ENCODE measurements at regions not wholly inside any gene's neighbourhood (a gene's known extent, or its start where the extent isn't known, plus 50 kb on each side); places are given as distances from the start of the nearest gene placed in this dataset.

DNA sequence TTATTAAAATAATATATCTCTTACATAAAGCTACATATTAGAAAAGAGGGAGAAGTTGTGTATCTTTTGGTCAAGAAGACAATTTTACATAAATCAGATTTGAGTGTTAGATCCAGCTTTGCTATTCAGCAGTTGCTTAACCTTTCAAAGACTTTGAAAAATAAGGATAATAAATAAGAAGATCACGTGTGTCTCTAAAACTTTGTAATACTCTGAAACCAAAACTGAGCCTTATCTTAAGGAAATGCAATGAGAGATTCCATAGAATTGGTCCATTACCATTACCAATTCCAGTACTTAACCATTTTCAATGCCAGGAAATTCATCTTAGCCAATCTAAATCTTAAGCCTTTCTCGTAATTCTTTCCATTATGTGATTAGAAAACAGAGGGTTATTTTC lies 89.2 kb upstream of the COL5A2 start:
- no peak for DNase-seq

DNA sequence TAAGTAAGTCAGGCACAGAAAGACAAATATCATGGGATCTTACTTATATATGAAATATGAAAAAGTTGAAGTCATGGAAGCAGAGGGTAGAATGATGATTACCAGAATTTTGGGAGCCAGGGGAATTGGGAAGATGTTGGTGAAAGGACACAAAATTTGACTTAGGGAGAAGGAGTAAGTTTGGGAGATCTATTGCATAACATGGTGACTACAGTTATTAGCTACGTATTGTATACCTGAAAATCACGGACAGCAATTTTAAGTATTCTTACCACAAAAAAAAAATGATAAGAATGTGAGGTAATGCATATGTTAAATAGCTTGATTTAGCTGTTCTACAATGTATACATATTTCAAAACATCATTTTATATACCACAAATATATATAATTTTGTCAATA lies 94.2 kb upstream of the COL5A2 start:
- DNase-seq = no peak

GRCh38 chr2:189274361-189274760 lies 94.8 kb upstream of the COL5A2 start:
- DNase-seq = no peak

DNA sequence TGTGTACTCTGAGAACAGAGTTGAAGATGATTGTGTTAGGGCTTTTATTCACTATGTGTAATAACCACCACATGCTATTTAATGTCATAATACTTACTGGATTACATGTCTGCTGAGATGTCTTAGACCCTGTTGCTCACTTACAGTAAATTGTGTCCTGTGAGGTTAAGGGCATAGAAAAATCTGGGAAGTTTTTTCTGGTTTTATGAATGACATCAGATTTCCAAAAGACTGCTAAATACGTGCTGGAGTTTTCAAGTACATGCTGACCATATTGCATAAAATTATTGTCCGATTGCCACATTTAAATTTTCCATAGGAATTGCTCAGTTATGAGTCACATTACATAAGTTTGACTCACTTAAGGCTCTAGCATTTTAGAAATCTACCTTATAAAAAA lies 96.7 kb upstream of the COL5A2 start:
- DNase-seq = no peak

DNA sequence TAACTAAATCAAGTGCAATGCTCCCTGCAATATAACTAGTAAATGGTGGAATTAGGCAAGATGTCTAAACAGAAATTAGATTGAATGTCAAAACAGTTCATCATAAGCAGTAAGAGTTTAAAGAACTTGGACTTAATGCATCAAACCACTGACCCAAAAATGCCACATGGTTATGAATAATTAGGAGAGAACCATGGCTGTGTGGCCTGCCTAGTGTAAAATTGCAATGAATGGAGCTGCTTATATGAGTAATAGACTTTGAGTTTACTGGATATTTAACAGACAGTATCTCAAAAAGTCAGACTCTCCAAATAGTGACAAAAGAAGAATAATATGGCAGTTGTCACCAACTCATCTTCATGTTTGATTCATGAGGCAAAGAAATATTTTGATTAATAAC lies 101.6 kb upstream of the COL5A2 start:
- no peak for DNase-seq

DNA sequence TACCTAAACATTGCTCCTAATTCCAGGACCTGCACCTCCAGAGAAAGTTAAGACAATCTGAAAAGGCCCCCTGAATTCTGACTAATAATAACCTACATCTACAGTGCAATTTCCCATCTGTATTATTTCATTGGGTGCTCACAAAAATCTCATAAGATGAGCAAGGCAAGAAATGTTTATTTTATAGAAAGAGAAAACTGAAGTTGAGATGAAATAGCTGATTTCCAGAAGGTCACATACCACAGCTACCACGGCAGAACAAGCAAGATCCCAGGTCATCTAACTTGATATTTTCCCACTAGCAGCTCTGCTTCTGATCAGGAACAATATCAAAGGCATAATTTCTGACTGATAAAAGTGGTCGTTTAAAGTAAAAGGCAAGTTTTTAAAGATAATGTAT lies 105.8 kb upstream of the COL5A2 start:
- no peak for DNase-seq

DNA sequence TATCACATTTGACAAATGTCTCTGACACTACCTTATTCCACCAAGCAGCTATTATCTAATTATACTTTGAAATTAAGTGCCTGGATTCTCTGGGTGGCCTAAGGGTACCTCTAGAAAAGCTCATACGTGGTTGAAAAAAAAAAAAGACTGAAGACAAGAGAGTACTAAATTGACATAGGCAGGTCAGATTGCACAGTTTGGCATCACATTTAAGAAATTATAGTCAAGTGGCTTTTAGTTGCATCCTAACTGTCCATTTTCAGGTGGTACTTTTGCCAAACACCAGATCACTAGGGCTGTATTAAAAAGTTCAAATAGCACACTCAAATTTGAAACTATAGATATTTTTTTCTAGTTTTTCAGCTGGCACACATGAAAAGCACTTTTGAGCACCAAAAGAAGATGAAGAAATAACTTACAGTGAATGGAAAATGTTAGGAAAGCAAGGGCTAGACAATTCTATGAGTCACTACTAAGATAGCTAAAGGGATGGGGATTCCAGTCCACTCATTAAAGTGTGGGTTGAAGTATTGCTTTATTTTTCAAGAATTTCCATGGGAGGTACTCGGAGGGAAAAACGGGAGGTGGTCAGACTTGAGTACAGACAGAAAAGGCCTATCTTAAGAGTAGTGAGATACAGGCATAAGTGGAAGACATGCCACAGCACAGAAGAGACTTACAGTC lies 106.5 kb upstream of the COL5A2 start:
- no peak for DNase-seq

DNA sequence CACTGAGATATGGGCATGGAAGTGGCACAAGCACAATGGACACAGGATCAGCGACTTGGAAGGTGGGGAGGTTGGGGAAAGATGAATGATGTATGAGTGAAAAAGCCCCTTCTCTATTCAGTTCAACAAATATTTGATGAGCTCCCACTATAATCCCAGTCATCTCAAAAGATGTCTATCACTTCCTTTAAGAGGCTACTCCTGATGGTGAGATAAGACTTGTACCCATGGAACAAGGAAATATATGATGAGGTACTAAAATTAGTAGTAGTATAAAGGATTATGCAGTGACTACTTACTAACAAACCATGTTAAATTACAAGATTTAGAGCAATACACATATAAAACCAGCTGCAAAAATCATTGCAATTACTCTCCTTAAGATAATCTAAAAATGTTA lies 107.8 kb upstream of the COL5A2 start:
- no peak for DNase-seq

- DNase-seq = peak; percentile 28 to 53
Measured at GRCh38 chr2:189287982-189288521, 108.5 kb upstream of the COL5A2 start.

- no peak for DNase-seq
Measured at GRCh38 chr2:189291460-189291859, 111.9 kb upstream of the COL5A2 start.

DNA sequence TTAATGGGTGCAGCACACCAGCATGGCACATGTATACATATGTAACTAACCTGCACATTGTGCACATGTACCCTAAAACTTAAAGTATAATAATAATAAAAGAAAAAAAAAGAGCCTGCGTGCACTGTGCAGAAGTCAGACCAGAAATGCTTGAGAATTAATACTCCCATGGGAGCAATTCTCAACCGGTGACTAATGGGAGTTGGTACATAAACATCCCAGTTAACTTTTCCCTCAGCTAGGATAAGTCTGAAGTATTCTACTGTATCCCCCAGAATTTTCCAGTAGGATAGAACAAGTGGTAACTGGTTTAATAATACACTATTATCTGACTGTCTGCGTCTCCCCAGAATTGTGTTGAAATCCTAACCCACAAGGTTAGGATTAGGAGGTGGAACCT lies 113.6 kb upstream of the COL5A2 start:
- no peak for DNase-seq

DNA sequence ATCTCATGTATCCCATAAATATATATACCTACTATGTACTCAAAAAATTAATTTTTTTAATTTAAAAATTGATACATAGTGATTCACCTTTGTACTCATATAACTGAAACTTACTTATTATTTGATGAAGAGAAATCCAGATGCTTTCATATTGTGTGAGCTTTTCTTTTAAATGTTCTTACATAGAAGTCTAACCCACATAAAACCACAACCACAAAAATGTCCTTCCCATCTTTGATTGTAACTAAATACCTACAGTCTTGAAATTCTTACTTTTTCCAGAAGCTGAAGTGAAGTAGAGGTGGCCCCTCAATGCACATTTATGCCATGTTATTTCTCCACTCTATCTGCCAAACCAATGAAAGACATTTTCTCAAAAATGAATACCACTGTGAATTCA lies 117.9 kb upstream of the COL5A2 start:
- DNase-seq = no peak

DNA sequence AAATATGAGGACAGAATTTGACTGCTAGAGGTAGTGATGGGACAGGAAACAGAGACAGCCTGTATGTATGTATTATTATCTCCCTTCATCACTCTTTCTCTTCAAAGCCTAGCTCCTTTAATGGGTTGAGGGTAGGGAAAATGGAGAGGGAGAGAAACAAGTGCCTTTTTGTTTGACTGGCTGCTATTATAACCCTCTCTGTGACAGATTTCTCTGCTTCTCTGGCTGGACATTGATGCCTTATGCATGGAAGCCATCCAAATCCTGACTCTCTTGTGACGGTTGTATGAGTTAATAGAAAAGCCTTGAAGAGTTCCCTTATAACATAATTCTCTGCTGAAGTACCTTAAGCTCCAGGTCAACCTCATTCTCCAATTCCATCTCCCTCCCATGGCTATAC lies 118.5 kb upstream of the COL5A2 start:
- DNase-seq = no peak

- no peak for DNase-seq
Measured at GRCh38 chr2:189298481-189298880, 118.9 kb upstream of the COL5A2 start.

DNA sequence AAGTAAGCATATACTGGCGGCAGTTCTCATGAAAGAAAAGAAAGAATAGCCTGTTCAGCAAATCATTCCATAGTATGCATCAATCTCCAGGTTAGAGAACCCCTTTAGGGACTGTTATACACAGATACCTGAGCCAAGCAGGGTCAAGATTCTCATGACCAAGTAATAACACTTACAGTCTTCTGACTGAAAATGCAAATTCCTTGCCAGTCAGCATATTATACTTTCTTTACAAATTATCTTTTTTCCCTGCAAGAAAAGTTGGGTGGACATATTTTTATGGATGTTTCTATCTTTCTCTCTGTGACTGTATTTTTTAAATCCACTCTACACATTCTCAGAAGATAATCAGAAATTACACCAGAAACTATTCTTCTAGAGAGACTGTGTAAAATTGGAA lies 120.4 kb upstream of the COL5A2 start:
- DNase-seq = no peak

DNA sequence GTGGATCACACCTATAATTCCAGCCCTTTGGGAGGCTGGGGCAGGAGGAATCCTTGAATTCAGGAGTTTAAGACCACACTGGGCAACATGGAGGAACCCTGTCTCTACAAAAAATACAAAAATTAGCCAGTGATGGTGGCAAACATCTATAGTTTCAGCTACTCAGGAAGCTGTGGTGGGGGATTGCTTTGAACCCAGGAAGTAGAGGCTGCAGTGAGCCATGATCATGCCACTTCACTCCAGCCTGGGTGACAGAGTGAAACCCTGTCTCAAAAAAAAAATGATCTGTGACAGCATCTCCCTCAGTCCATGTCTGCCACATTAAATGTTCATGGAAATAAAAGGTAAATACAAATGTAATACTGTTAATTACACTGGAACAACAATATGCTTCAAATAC lies 121.4 kb upstream of the COL5A2 start:
- no peak for DNase-seq

DNA sequence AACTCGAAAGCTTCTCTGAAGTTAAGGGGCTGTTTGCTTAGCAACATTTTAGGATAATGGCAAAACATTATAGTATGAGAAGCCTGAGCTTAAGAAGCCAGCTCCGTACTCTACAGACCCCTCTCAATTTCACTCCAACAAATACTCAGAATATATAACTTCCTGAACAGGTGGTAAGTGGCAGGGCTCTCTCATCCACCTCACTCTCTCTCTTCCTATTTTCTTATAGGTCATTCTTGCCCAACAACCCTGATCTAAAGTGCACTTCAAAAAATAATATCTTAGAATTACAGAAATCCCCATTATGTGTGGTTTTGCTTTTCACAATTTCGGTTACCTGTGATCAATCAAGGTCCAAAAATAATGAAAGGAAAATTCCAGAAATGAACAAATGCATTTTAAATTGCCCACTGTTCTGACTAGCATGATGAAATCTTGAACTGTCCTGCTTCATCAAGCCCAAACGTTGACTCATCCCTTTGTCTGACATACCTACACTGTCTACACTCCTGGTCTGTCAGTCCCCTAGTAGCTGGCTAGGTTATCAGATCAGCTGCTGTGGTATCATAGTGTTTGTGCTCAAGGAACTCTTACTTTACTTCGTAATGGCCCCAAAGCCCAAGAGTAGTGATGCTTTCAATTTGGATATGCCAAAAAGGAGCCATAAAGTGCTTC lies 122.8 kb upstream of the COL5A2 start:
- no peak for DNase-seq

DNA sequence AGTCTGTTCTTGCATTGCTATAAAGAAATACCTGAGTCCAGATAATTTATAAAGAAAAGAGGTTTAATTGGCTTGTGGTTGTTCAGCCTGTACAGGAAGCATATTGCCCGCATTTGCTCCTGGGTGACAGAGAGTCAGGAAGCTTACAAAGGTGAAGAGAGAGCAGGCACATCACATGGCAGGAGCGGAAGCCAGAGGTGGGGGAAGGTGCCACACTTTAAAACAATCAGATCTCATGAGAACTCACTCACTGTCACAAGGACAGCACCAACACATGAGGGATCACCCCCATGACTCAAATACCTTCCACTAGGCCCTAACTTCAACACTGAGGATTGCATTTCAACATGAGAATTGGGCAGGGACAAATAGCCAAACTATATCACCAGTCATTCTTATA lies 124.8 kb upstream of the COL5A2 start:
- no peak for DNase-seq

DNA sequence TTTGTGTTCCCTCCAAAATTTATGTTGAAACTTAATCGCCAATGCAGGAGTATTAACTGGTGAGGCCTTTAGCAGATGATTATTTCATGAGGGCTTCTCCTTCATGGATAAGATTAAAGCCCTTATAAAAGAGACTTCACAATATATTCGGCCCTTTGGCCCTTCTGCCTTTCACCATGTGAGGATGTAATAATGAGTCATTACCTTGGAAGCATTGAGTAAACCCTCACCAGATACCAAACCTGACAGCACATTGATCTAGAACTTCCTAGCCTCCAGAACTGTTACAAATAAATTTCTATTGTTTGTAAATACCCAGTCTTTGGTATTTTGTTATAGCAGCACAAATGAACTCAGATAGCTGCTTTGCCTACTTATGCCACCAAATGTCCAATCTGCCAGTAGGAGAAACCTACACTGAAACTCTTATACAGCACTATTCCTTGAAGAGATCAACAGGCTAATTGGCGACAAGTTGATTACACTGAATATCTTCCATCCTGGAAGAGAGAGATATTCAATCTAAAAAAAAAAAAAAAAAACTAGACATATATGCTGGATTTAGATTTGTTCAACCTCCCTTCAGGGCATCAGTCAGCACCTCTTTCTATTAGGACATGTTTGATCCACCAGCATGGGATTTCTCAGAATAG lies 125.9 kb upstream of the COL5A2 start:
- DNase-seq = no peak

DNA sequence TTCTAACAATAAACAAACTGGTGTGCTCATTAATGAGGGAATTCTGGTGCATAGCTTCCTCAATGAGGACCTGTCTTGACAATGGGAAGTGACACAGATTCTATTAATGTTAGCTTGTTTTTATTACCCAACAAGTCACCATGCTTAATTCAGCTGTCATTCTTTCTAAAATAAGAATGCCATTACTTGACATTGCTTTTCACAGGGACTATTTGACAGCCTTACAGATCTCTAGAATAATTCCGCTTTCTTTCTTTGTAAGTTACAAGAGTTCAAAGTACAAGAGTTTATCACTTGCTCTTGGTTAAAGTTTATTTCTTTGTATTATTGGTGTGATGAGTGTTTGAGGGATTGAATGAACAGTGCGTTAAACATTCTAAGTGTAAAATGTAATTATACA lies 127.0 kb upstream of the COL5A2 start:
- no peak for DNase-seq

DNA sequence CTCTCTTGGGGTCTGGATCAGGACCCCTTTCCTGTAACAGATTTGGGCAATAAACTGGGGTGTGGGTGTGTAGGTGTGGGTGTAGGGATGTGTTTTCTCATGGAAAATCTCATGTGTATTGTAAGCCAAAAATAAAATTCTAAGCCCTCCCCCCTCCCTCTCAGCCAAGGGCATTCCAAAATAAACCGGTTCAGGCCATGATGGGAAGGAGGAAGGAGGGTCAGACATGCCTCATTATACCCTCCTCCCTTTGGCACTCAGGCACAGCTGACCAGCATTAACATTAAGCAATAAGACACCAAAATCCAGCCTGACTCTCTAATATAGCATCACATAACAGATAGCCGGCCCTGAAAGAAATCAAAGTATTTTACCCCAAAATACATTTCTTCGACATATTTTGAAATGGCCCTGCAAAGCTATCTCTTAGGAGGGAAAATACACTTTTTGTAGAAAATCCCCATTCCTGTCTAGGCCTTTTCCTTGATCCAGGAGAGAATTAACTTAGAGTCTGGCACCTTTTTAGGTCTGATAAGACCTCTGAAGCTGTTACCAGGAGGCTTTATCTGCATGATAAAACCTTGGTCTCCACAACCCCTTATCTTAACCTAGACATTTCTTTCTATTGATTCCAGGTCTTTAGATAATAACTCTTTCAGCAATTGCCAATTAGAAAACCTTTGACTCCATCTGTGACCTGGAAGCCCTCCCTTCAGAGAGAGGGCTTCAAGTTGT lies 128.7 kb upstream of the COL5A2 start:
- DNase-seq = no peak

DNA sequence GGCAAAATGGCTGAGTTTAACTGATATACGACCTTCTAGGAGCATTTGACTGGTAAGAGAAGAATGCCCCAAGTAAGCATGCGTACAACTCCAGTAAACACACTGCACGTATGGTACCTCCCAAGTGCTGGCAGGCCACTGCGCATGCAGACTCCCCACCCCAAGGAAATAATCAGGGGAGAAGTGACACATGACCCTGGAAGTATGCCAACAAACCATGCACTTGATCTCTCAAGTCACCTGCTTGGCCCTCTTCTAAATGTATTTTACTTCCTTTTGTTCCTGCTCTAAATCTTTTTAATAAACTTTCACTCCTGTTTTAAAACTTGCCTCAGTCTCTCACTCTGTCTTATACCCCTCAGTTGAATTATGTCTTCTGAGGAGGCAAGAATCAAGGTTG lies 129.8 kb upstream of the COL5A2 start:
- no peak for DNase-seq

GRCh38 chr2:189312211-189312610 lies 129.1 kb upstream of the WDR75 start:
- no peak for DNase-seq

GRCh38 chr2:189312643-189313042 lies 128.6 kb upstream of the WDR75 start:
- DNase-seq = no peak
